Muscle of leg (tissue), 3 donors: ENCODE measurements at regions not wholly inside any gene's neighbourhood (a gene's known extent, or its start where the extent isn't known, plus 50 kb on each side); places are given as distances from the start of the nearest gene placed in this dataset.
A peak's percentile ranks its signal among the peaks of the same experiment; 100 is the strongest.

ENCODE experiments used
- DNase-seq: peaks from one replicate; pipeline ENCODE4 v3.0.0; 2013
- H3K27ac ChIP-seq: one replicate; pipeline ENCODE4 v1.5.1; 2013; ENCODE audit warnings: mild to moderate bottlenecking, low read length, control low read depth
- H3K27me3 ChIP-seq: one replicate; pipeline ENCODE4 v1.6.1; 2013; ENCODE audit warnings: low read length; ENCODE audit not compliant: control insufficient read depth, insufficient read depth
- H3K36me3 ChIP-seq: one replicate; pipeline ENCODE4 v1.6.1; 2013; ENCODE audit warnings: low read length; ENCODE audit not compliant: control insufficient read depth, insufficient read depth
- H3K4me1 ChIP-seq: one replicate; pipeline ENCODE4 v1.6.1; 2013; ENCODE audit warnings: low read length; ENCODE audit not compliant: control insufficient read depth, insufficient read depth
- H3K4me3 ChIP-seq: one replicate; pipeline ENCODE4 v1.5.1; 2013; ENCODE audit warnings: low read length, control low read depth
- H3K9me3 ChIP-seq: replicated peaks from 2 replicates; pipeline ENCODE4 v1.6.1; 2013; ENCODE audit warnings: low read depth, low read length; ENCODE audit not compliant: control insufficient read depth
- WGBS: methylation state at CpG from one replicate; pipeline ENCODE4 v1.1.5; 2013; ENCODE audit warnings: missing lambda C conversion rate; ENCODE audit not compliant: insufficient coverage; 5-methylcytosine and 5-hydroxymethylcytosine counted together

DNA sequence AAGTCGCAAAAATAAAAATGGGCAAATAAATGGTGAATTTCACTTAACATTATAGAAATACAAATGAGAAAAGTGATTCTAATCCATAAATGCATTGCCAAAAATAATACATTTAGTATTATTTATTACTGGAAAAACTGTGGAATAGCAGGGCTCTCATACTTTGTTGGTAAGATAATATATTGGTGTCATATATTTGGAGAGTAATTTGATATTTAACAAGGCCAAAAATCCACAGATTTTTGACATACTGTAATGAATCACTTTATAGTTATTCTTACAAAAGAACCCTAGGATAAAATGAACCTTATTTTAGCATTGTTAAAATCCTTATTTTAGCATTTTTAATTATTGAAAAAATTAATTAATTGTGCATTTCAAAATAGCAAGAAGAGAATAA lies 397.2 kb upstream of the DAB2 start:
- no peaks in the 10 kb centered on the region for H3K9me3 ChIP-seq
- no peak for DNase-seq
- H3K27ac ChIP-seq, result no peak overlapping the region
- H3K4me1 ChIP-seq, result no peaks in the 10 kb centered on the region
- H3K4me3 ChIP-seq, result no peak overlapping the region
- no CpG with 5 or more reads among the region's 1 CpG for WGBS
- H3K27me3 ChIP-seq, result no peaks in the 10 kb centered on the region
- no peaks in the 10 kb centered on the region for H3K36me3 ChIP-seq

GRCh38 chr5:39816866-39817265 lies 392.1 kb upstream of the DAB2 start:
- no peaks in the 10 kb centered on the region for H3K36me3 ChIP-seq
- no peak overlapping the region for H3K27ac ChIP-seq
- H3K4me1 ChIP-seq, result no peaks in the 10 kb centered on the region
- H3K4me3 ChIP-seq, result no peak overlapping the region
- H3K9me3 ChIP-seq, result no peaks in the 10 kb centered on the region
- no peak for DNase-seq
- 63% methylated on average over 2 of the region's 3 CpGs for WGBS
- no peaks in the 10 kb centered on the region for H3K27me3 ChIP-seq

DNA sequence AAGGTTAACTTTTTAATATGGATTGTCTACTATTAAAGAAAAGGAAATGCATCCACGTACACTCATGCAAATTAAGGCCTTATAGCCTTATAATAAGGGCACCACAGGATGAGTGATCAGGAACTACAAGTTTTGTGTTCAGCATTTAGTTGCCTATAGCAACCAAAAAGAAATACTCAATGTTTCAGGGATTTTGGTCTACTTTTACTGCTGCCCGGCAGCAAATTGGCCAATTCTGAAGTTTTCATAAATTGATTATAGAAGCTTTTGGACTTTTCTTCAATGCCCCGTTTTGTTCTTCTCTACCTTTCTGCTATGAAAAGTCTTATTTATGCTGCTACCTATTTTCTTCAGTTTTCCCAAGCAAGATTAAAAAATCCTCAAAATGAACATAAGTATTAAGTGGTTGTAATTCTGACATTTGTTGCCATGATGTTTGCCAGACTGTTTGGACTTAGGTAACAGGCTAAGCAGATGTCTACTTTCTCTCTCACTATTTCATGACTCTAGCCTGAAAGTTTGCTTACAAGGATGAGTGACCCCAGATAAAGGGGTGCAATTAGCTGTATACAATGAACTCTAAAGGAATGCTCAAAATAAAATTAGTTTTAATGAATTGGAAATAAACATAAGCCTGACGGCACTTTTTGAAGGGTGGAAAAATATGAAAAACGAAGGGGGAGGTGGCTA lies 391.5 kb upstream of the DAB2 start:
- Histone ChIP-seq H3K36me3 (no peaks in the 10 kb centered on the region), H3K9me3 (no peaks in the 10 kb centered on the region), H3K4me3 (no peak overlapping the region), H3K27me3 (no peaks in the 10 kb centered on the region), H3K4me1 (no peaks in the 10 kb centered on the region), H3K27ac (no peak overlapping the region)
- DNase-seq, result no peak
- no CpG with 5 or more reads among the region's 5 CpGs for WGBS

- no peak overlapping the region for H3K27ac ChIP-seq
- no peaks in the 10 kb centered on the region for H3K27me3 ChIP-seq
- no peaks in the 10 kb centered on the region for H3K9me3 ChIP-seq
- H3K36me3 ChIP-seq, result no peaks in the 10 kb centered on the region
- no peak for DNase-seq
- no peak overlapping the region for H3K4me3 ChIP-seq
- 20% methylated on average over 1 of the region's 2 CpGs for WGBS
- no peaks in the 10 kb centered on the region for H3K4me1 ChIP-seq
Measured at GRCh38 chr5:39815711-39816110, 390.9 kb upstream of the DAB2 start.

- no peaks in the 10 kb centered on the region for H3K36me3 ChIP-seq
- H3K4me1 ChIP-seq, result no peaks in the 10 kb centered on the region
- no peaks in the 10 kb centered on the region for H3K27me3 ChIP-seq
- no peak overlapping the region for H3K4me3 ChIP-seq
- no peaks in the 10 kb centered on the region for H3K9me3 ChIP-seq
- DNase-seq, result no peak
- H3K27ac ChIP-seq, result no peak overlapping the region
Measured at GRCh38 chr5:39811381-39811780, 386.6 kb upstream of the DAB2 start.

DNA sequence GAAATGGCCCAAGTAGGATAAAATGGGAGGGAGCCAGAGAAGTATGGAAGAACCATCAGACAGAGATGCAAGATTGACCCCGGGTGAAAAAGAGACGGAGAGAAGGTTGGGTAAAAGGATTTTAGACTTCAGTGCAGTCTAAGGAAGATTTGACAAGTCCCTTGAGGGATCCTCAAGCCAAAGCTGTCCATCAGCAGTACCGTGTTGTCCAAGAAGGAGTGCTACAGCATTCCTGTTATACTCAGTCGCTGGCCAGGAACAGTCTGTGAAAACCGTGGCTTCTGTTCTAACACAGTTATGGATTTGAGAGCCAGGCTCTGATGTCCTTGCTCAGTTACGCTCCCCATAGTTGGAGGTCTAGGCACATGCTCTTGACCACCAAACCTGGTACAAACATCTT lies 383.9 kb upstream of the DAB2 start:
- no peak overlapping the region for H3K27ac ChIP-seq
- no peaks in the 10 kb centered on the region for H3K4me1 ChIP-seq
- H3K4me3 ChIP-seq, result no peak overlapping the region
- no peaks in the 10 kb centered on the region for H3K27me3 ChIP-seq
- no peaks in the 10 kb centered on the region for H3K9me3 ChIP-seq
- no peaks in the 10 kb centered on the region for H3K36me3 ChIP-seq
- 74% methylated on average over 5 of the region's 6 CpGs for WGBS
- no peak for DNase-seq

GRCh38 chr5:39801306-39801705 lies 376.5 kb upstream of the DAB2 start:
- no peak for DNase-seq
- no CpG with 5 or more reads among the region's 1 CpG for WGBS

DNA sequence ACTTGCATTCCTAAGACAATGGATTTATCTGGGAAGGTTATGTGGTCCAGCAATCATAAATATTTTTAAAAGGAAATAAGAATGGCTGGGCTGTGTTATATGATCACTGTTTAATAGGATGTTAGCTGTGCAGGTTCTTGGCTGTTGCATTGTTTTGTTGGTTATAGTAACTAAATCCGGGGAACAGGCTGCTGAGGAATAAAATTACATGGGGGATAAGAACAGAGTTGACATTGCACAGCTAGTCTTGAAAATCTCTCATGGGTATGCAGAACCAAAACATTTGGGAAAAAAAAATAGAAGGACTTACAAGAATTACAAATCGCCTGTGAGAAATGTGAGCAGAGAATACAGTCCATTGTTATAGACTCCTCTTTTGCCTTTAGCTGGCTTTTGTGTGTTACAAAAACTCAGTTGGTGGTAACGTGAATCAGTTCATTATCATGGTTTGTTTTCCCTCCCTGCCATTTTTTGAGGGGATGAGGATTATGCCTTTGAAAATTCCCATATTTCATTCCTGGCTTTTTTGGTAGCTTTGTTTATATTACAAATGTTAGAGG lies 375.3 kb upstream of the DAB2 start:
- Histone ChIP-seq H3K27ac (no peak overlapping the region), H3K9me3 (no peaks in the 10 kb centered on the region), H3K4me1 (peaks cover 2% of the 10 kb centered on the region), H3K36me3 (no peaks in the 10 kb centered on the region), H3K27me3 (no peaks in the 10 kb centered on the region), H3K4me3 (no peak overlapping the region)
- DNase-seq, result peak; percentile 44
- WGBS, result 20% methylated on average over 1 of the region's 3 CpGs

More at GRCh38 chr5:39801306-39801705, 376.5 kb upstream of the DAB2 start:
- peaks cover 2% of the 10 kb centered on the region for H3K4me1 ChIP-seq
- H3K4me3 ChIP-seq, result no peak overlapping the region
- no peaks in the 10 kb centered on the region for H3K36me3 ChIP-seq
- H3K27me3 ChIP-seq, result no peaks in the 10 kb centered on the region
- no peak overlapping the region for H3K27ac ChIP-seq
- H3K9me3 ChIP-seq, result no peaks in the 10 kb centered on the region

DNA sequence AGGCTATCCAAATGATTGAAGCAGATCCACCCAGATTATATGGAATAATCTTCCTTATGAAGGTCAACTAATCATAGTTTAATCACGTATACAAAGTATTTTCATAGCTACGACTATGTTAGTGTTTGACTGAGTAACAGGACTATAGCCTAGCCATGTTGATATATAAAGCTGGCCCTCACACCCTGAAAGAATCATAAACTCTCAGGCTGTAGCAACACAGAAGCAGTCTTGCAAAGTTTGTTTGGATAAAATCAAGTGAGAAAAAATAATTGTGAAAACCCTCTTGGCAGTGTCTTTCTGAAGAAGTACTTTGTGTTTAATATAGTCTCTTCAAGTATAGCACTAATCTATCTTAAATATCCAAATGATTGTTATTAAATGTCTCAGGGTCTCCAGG lies 374.5 kb upstream of the DAB2 start:
- DNase-seq, result no peak
- Histone ChIP-seq H3K27ac (no peak overlapping the region), H3K4me1 (peaks cover 7% of the 10 kb centered on the region), H3K36me3 (no peaks in the 10 kb centered on the region), H3K4me3 (no peak overlapping the region), H3K27me3 (no peaks in the 10 kb centered on the region), H3K9me3 (no peaks in the 10 kb centered on the region)
- WGBS, result no CpG with 5 or more reads among the region's 2 CpGs

DNA sequence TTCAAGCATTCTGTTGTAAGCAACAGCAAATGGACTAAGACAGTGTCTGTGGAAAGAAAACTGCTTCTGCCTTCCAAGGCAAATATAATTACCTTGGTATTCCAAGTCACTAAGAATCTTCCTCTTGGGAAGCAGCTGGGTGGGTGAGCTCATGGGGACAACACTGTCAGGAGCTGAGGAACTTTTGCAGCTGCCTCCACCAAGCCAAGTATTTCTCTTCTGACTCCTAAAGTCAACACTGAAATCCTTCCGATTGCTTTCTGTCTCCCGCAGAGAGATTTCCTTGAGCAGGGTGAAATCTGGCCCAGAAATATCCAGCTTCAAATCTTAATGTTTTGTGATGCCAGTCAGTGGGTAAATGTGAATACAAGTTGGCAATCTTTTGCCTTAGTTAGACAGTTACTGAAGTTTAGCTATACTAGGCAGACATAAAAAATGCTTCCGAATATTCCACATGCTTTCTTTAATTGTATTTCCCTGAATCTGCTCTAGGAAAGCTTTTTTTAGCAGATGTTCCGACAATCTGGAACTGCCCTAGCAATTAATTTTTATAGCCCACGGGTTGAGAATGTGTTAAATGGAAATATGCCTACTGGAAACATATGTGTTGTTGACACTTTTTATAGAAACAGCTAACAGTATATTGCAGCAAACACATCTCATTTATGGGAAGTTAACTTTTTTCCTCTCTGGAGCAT lies 369.9 kb upstream of the DAB2 start:
- DNase-seq, result peak; percentile 83
- Histone ChIP-seq H3K4me1 (peaks cover 9% of the 10 kb centered on the region), H3K27ac (peak overlapping the region; percentile 89), H3K4me3 (no peak overlapping the region), H3K9me3 (no peaks in the 10 kb centered on the region), H3K36me3 (no peaks in the 10 kb centered on the region), H3K27me3 (no peaks in the 10 kb centered on the region)
- no CpG with 5 or more reads among the region's 5 CpGs for WGBS
